AG10803 (cell line): ENCODE measurements at regions not wholly inside any gene's neighbourhood (a gene's known extent, or its start where the extent isn't known, plus 50 kb on each side); places are given as distances from the start of the nearest gene placed in this dataset.

ENCODE experiments used
- DNase-seq: peaks from one replicate; pipeline ENCODE4 v3.0.0; 2010; ENCODE audit warnings: low read depth
- H3K4me3 ChIP-seq: 2 replicates; pipeline ENCODE4 v1.5.1; 2011; ENCODE audit warnings: mild to moderate bottlenecking, low read length, control low read depth
- CTCF ChIP-seq: conservative IDR thresholded peaks from 2 replicates; pipeline ENCODE4 v1.5.1; 2011; ENCODE audit warnings: mild to moderate bottlenecking, low read length, control low read depth, inconsistent platforms

- no peak overlapping the region for H3K4me3 ChIP-seq
- no peak for TF ChIP-seq CTCF
- DNase-seq: no peak
Measured at GRCh38 chr17:77867976-77868713, 90.4 kb upstream of the TNRC6C start.

- no peak overlapping the region for H3K4me3 ChIP-seq
- no peak for DNase-seq
- no peak for TF ChIP-seq CTCF
Measured at GRCh38 chr17:77869041-77869599, 89.4 kb upstream of the TNRC6C start.

GRCh38 chr17:77869665-77870132 is 88.8 kb upstream of the TNRC6C start:
- no peak overlapping the region for H3K4me3 ChIP-seq
- no peak for DNase-seq
- TF ChIP-seq CTCF: no peak

- no peak for TF ChIP-seq CTCF
- no peak overlapping the region for H3K4me3 ChIP-seq
- no peak for DNase-seq
Measured at GRCh38 chr17:77872199-77872598, 86.3 kb upstream of the TNRC6C start.

GRCh38 chr17:77872714-77873499 is 85.6 kb upstream of the TNRC6C start:
- no peak for TF ChIP-seq CTCF
- DNase-seq: no peak
- H3K4me3 ChIP-seq: no peak overlapping the region

GRCh38 chr17:77873500-77874302 is 84.8 kb upstream of the TNRC6C start:
- no peak overlapping the region for H3K4me3 ChIP-seq
- no peak for TF ChIP-seq CTCF
- no peak for DNase-seq
